Astrocyte of the spinal cord (primary cell): ENCODE measurements at regions not wholly inside any gene's neighbourhood (a gene's known extent, or its start where the extent isn't known, plus 50 kb on each side); places are given as distances from the start of the nearest gene placed in this dataset.

ENCODE experiments used
- DNase-seq: peaks from one replicate; pipeline ENCODE4 v3.0.0; 2011; ENCODE audit warnings: low read depth, low spot score
- H3K4me3 ChIP-seq: 2 replicates; pipeline ENCODE4 v1.5.1; 2011; ENCODE audit warnings: low read depth, mild to moderate bottlenecking, low read length, moderate library complexity
- in situ Hi-C: cut with HindIII; loops from 2 replicates; pipeline ENCODE4 v1.10.0; 2017; ENCODE audit warnings: low sequenced_read_pairs
- TF ChIP-seq, protein P1 (sequence below): IDR thresholded peaks from 2 replicates; pipeline ENCODE4 v1.5.1; 2012; ENCODE audit warnings: low read depth, mild to moderate bottlenecking, low read length, inconsistent platforms

DNA sequence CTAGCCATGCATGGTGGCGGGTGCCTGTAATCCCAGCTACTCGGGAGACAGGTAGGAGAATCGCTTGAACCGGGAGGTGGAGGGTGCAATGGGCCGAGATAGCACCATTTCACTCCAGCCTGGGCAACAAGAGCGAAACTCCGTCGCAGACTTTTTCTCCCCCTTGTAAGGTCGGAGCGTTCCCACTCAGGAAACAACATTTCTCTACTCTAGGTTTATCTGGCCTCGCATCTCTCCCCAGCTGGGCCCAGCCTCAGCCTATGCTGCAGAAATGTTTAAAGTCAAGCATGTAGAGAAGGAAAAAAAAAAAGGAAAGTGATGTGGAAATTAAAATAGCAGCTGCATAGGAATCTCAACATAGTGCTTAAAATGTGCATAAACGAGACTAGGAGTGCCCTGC, 172.3 kb downstream of the TRIM27 start:
- no peak for DNase-seq
- in situ Hi-C loops = no loop called here
- TF ChIP-seq, protein P1, sequence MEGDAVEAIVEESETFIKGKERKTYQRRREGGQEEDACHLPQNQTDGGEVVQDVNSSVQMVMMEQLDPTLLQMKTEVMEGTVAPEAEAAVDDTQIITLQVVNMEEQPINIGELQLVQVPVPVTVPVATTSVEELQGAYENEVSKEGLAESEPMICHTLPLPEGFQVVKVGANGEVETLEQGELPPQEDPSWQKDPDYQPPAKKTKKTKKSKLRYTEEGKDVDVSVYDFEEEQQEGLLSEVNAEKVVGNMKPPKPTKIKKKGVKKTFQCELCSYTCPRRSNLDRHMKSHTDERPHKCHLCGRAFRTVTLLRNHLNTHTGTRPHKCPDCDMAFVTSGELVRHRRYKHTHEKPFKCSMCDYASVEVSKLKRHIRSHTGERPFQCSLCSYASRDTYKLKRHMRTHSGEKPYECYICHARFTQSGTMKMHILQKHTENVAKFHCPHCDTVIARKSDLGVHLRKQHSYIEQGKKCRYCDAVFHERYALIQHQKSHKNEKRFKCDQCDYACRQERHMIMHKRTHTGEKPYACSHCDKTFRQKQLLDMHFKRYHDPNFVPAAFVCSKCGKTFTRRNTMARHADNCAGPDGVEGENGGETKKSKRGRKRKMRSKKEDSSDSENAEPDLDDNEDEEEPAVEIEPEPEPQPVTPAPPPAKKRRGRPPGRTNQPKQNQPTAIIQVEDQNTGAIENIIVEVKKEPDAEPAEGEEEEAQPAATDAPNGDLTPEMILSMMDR = no peak

DNA sequence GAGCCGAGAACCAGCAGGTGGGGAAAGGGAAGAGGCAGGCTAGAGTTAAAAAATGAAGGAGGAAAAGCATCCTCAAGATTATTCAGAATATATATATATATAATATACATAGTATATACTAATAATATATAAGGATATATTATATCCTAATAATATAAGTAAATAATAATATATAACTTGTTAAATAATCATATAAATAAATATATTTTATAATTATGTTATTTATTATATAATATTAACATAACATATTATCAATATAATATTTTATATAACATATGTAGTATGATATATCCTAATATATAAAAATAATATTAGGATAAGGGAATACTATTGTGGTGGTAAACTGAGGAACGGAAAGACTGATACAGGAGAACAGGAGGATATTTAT, 171.8 kb downstream of the TRIM27 start:
- TF ChIP-seq, protein P1 = no peak
- no peak overlapping the region for H3K4me3 ChIP-seq
- DNase-seq = no peak
- in situ Hi-C loops = no loop called here

More for the DNA sequence above, 172.3 kb downstream of the TRIM27 start:
- H3K4me3 ChIP-seq = no peak overlapping the region

DNA sequence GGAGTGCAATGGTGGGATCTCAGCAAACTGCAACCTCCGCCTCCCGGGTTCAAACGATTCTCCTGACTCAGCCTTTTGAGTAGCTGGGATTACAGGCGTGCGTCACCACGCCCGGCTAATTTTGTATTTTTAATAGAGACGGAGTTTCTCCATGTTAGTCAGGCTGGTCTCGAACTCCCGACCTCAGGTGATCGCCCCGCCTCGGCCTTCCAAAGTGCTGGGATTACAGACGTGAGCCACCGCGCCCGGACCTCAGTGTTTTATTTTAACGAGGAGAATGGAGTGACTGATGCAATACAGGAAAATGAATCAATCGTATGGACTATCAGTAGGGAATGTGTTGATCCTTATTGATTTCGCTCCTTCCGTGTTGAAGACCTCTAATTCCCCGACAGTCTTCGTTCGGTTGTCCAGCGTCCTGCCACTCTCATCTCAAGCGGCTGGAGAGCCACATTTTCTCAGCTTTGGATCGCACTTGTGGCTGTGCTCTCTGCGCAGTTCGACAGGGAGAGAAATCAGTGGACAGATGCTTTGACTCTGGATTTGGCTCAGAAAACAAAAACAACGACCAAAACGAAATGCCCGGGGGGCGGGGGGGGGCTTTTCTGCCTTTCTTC, 166.2 kb downstream of the TRIM27 start:
- TF ChIP-seq, protein P1 = no peak
- DNase-seq = no peak
- H3K4me3 ChIP-seq = peak overlapping the region; percentile 22
- in situ Hi-C loops = no loop called here

DNA sequence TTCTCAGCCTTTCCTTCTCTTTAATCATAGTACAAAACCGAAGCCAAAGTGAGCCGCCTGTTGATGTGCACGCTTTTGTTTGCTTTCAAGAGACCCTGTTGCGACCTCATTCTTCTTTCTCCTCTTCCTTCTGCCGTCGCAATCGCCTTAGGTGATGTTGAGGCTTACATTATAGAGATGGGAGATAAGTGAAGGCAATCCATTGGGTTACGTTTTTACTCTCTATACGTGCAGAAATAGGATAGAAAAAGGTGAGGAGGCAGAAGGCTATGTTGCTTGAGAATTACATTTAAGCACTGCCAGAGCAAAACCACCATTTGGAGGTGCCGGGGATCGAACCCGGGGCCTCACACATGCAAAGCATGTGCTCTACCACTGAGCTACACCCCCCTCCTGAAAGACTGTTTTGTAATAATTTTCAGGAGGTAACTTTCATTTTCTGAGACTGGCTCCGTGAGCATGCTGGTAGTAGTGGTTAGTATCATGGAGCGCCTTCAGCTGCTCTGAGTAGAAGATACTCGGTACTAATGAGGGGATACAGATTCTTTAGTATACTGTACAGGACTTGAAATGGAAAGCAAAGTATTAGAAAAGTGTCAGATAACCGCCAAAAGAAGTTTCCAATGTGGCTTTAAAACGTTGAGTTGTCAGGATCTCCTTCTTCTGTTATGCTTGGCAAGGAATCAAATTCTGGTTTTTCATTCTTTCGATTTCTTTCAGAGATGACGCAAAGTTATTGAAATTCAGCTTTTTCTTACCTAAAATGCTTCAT, 165.6 kb downstream of the TRIM27 start:
- DNase-seq = peak; percentile 62
- TF ChIP-seq, protein P1 = no peak
- in situ Hi-C loops = no loop called here
- peak overlapping the region; percentile 22 for H3K4me3 ChIP-seq

DNA sequence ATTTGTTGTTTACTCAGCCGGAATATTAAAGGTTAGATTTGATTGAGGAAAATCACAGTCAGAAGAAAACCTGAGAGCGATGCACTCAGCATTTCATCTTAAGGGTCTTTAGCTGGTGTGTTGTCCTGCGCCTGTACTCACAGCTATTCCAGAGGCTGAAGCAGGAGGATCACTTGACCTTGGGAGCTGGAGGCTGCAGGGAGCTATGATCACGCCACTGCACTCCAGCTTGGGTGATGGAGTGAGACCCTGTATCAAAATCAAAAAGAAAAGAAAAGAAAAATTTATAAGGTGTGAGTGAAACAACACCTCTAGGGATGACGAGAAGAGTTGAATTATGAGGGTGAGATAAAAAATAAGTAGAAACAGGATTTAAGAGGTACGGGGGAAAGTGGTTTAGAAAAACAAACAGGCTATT, 165.0 kb downstream of the TRIM27 start:
- in situ Hi-C loops = no loop called here
- TF ChIP-seq, protein P1 = no peak
- H3K4me3 ChIP-seq = no peak overlapping the region
- no peak for DNase-seq

DNA sequence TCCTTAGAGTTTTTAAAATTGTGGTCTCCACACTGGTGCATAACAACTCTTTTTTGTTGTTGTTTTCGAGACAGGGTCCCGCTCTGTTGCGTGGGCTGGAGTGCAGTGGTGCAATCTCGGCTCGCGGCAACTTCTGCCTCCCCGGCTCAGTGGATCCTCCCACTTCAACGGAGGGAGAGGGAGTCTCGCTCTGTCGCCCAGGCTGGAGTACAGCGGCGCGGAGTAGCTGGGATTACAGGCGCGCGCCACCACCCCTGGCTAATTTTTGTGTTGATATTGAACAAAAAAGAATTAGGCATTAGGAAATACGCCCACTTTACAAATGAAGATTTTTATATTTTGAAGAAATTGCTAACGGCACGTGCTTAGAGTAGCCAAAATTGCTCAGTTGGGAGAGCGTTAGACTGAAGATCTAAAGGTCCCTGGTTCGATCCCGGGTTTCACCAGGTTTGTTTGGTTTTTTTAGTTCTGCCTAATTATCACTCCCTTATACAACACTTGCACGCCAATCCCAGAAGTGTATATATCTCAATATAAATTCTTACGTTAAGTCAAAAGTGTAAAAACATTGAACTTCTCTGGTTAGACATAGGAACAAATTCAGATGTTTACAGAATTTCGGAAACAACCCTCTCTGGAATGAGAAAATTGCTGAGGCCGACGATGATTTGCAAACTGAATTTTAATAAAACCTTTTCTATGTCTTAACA, 159.6 kb downstream of the TRIM27 start:
- DNase-seq = no peak
- in situ Hi-C loops = no loop called here

More for the DNA sequence above, 159.6 kb downstream of the TRIM27 start:
- TF ChIP-seq, protein P1 = no peak
- H3K4me3 ChIP-seq = no peak overlapping the region
